AG04449 (cell line): ENCODE measurements at regions not wholly inside any gene's neighbourhood (a gene's known extent, or its start where the extent isn't known, plus 50 kb on each side); places are given as distances from the start of the nearest gene placed in this dataset.

Experiments used
- CTCF ChIA-PET: fragments of 350-600 bp; formaldehyde crosslinking; extraction: SDS; loops from one replicate; lab custom pipeline; 2021; ENCODE audit warnings: antibody characterized with exemption; lab: Yijun Ruan, JAX
- POLR2A ChIA-PET: fragments of 400-600, 350-600 bp; formaldehyde crosslinking; extraction: SDS; loops from one replicate; lab custom pipeline; 2020; ENCODE audit warnings: antibody characterized with exemption, inconsistent platforms; lab: Yijun Ruan, JAX
- DNase-seq: peaks from one replicate; pipeline ENCODE4 v3.0.0-alpha.2; 2010; ENCODE audit warnings: low read depth, low spot score
- H3K4me3 ChIP-seq: 2 replicates; pipeline ENCODE4 v1.5.1; 2011; ENCODE audit warnings: low read depth, mild to moderate bottlenecking, control low read depth, low read length
- TF ChIP-seq, protein P1 (sequence below): IDR thresholded peaks from one replicate; pipeline ENCODE4 v1.5.1; 2011; ENCODE audit warnings: mild to moderate bottlenecking, moderate library complexity, low read length, control low read depth, inconsistent platforms; ENCODE audit not compliant: insufficient read depth; ENCODE audit errors: missing control alignments

DNA sequence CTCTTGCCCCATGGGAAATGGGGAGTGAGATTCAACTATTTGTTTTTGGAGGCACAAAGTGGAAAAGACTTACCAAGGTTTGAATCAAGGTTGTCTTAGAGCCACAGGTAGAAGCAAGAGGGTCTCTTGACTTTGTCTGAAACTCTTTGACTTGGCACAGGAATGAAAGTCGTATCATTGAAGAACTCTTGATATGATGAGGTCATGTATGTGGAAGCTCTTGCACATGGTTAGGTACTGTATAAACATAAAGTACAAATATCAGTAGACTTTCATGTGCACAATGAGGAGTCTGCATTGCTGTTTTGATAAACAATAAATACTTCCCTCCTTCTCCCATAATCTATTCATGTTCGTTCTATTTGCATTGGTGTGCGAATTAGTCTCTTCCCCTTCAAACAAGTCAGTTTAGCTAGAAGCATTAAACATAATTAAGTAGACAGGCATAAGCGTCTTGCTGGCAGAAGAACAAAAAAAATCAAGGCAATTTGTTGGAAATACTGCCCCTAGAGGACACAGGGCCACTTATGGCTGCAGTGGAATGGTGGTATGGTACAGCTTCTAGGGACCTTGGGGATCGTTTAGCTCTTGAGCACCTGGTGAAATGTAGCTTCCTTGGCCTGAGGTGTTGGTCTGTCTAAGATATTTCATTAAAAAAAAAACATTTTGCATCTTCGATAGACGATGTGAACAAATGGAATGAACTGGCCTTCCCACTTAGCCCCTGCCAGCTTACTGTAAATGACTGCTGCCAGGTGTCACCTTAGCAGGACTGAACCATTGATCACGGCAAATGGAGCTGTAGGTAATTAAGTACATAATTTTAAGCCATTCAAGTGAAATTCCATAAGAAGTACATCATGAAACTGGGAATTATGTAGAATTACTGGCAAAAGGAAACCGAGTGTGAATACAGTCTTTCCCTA lies 218.0 kb upstream of the GALNT2 start:
- DNase-seq: no peak
- ChIA-PET POLR2A (no interaction called here), CTCF (interaction anchor here (0.6 to 1.1 kb wide), 4 partner anchors 29 to 137 kb away, joined by 3 to 4 read pairs (median 3); no protein-coding TSS in a partner anchor)
- no peak overlapping the region for H3K4me3 ChIP-seq
- TF ChIP-seq, protein P1, sequence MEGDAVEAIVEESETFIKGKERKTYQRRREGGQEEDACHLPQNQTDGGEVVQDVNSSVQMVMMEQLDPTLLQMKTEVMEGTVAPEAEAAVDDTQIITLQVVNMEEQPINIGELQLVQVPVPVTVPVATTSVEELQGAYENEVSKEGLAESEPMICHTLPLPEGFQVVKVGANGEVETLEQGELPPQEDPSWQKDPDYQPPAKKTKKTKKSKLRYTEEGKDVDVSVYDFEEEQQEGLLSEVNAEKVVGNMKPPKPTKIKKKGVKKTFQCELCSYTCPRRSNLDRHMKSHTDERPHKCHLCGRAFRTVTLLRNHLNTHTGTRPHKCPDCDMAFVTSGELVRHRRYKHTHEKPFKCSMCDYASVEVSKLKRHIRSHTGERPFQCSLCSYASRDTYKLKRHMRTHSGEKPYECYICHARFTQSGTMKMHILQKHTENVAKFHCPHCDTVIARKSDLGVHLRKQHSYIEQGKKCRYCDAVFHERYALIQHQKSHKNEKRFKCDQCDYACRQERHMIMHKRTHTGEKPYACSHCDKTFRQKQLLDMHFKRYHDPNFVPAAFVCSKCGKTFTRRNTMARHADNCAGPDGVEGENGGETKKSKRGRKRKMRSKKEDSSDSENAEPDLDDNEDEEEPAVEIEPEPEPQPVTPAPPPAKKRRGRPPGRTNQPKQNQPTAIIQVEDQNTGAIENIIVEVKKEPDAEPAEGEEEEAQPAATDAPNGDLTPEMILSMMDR: peak; percentile 49

DNA sequence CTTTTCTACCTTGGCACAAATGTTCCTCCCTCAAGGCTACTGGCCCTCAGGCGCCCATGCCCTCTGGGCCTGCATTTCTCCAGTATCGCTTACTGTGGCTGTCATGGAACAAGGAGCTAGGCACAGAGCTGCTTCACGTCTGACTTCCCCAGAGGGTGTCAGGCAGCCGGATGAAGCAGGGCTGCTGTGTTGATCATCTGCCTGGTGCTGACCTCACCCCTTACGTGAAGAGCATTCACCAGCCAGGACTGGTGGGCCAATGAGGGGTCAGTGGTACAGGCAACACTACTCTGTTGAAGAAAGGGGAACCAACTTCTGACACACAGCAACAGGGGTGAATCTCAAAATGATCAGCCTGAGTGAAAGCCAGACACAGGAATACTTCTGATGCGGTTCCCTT lies 215.5 kb upstream of the GALNT2 start:
- ChIA-PET CTCF (no interaction called here), POLR2A (no interaction called here)

DNA sequence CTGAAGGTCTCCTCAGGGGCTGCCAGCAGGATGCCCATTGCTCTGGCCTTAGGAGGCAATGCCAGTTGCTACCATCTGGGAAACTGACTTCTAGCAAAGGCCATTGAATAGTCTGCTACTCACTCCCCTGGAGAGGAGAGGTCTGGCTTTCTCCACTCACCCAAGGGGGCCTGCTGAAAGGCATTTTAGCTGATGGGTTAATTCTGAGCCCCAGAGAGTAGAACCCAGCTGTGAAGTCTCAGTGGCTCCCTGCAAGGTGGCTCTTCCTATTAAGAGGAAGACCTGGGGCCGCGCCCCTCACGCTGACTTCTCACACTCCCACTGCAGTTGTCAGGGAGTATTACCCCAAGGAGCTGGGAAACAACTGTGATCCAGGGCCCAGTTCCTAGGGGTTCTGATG lies 213.3 kb upstream of the GALNT2 start:
- ChIA-PET POLR2A (no interaction called here), CTCF (interaction anchor here (1.2 kb wide), 1 partner anchor 10 kb away, joined by 3 read pairs; no protein-coding TSS in a partner anchor)
- H3K4me3 ChIP-seq: no peak overlapping the region
- no peak for DNase-seq
- TF ChIP-seq, protein P1: no peak

More for the DNA sequence above, 215.5 kb upstream of the GALNT2 start:
- TF ChIP-seq, protein P1: no peak
- no peak overlapping the region for H3K4me3 ChIP-seq
- no peak for DNase-seq

DNA sequence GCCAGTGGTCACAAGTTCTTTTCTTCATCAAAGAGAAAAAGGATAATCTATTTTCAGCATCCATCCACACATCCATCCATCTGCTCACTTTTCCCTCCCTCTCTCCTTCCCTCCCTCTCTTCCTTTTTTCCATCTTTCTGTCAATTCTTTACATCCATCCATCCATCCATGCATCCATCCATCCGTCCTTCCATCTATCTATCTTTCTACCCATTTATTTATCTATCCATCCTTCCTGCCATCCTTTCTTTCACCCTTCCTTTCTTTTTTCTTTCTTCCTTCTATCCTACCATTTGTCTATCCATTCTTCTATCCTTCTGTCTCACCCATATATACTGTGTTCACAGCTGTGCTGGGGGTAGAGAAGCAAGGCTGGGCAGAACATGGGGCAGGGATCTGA lies 212.4 kb upstream of the GALNT2 start:
- DNase-seq: no peak
- CTCF ChIA-PET: no interaction called here
- POLR2A ChIA-PET: no interaction called here
- H3K4me3 ChIP-seq: no peak overlapping the region
- TF ChIP-seq, protein P1: no peak

DNA sequence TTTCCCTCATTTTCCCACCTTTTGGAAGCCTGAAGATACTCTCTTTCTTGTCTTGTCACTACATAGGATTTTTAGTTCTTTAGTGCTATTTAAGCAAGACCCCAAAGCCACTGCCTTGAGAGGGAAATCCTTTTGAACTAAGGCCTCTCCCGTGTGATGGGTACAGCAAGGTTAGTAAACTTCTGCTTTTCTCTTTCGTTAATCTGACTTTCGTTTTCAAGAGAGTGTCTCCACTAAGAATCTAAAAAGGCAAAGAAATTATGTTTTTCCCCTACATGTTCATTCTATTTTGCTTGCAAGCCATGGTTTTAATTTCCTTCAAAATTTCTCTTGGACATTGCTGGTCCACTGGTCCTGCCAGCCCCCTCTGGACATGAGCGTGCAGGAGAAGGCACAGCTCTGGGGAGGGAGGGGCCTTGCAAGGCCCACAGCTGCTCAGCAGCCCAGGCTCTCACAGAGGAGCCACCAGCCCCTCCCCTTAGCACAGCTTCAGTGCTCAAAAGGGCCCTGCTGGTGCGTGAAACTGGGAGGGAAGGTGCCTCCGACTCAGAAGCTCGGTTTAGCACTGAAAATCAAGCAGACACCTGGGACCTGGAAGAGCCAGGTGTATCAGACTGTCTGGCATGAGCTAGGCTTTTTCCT lies 210.9 kb upstream of the GALNT2 start:
- POLR2A ChIA-PET: no interaction called here
- TF ChIP-seq, protein P1: no peak
- H3K4me3 ChIP-seq: no peak overlapping the region
- no peak for DNase-seq
- CTCF ChIA-PET: no interaction called here

DNA sequence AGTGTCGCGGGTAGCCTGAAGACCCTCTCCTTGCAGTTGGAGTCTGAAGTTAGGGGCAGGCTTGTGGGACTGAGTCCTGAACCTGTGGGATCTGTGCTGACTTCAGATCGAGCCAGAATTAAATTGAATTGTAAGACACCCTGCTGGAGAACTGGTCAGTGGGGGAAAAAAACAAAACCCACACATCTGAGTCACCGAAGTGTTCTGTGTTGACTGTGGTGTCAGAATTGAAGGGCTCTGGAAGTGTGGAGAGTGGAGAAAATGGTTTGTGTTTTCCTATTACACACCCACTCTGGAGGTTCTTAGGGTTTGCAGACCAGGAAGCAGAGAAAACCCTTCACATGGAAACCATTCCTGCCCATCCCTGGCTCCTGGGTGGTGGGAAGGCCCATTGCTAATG lies 209.5 kb upstream of the GALNT2 start:
- CTCF ChIA-PET: no interaction called here
- TF ChIP-seq, protein P1: no peak
- DNase-seq: no peak
- POLR2A ChIA-PET: no interaction called here
- no peak overlapping the region for H3K4me3 ChIP-seq
